ENCODE measurements at regions not wholly inside any gene's neighbourhood (a gene's known extent, or its start where the extent isn't known, plus 50 kb on each side); places are given as distances from the start of the nearest gene placed in this dataset.
"Not testable (repeated sequence)": the region's sequence is repeated elsewhere in the genome, so short reads cannot be mapped to it uniquely, and the experiment has no call there.

- DNase-seq (ENCODE audit: low read depth): no peak
Observed at GRCh38 chr6:19153981-19154295, 683.2 kb upstream of the ID4 start.

- no peak for DNase-seq (ENCODE audit: low read depth)
Observed at GRCh38 chr6:19156443-19156842, 680.7 kb upstream of the ID4 start.

- no peak for DNase-seq (ENCODE audit: low read depth)
Observed at GRCh38 chr6:19157486-19157885, 679.7 kb upstream of the ID4 start.

- DNase-seq (ENCODE audit: low read depth): no peak
Observed at GRCh38 chr6:19158586-19158985, 678.6 kb upstream of the ID4 start.

- no peak for DNase-seq (ENCODE audit: low read depth)
Observed at GRCh38 chr6:19159089-19159488, 678.1 kb upstream of the ID4 start.

- no peak for DNase-seq (ENCODE audit: low read depth)
Observed at GRCh38 chr6:19159561-19159960, 677.6 kb upstream of the ID4 start.

- no peak for DNase-seq (ENCODE audit: low read depth)
Observed at GRCh38 chr6:19160081-19160730, 677.0 kb upstream of the ID4 start.

- no peak for DNase-seq (ENCODE audit: low read depth)
Observed at GRCh38 chr6:19167251-19167650, 669.9 kb upstream of the ID4 start.

- DNase-seq (ENCODE audit: low read depth): no peak
Observed at GRCh38 chr6:19169366-19169765, 667.8 kb upstream of the ID4 start.

GRCh38 chr6:19175023-19175422, 662.1 kb upstream of the ID4 start:
- no peak for DNase-seq (ENCODE audit: low read depth)

- DNase-seq (ENCODE audit: low read depth): no peak
Observed at GRCh38 chr6:19180348-19181072, 656.7 kb upstream of the ID4 start.

- DNase-seq (ENCODE audit: low read depth): no peak
Observed at GRCh38 chr6:19181211-19181610, 656.0 kb upstream of the ID4 start.

- DNase-seq (ENCODE audit: low read depth): no peak
Observed at GRCh38 chr6:19193624-19194023, 643.5 kb upstream of the ID4 start.

GRCh38 chr6:19204445-19204844, 632.7 kb upstream of the ID4 start:
- no peak for DNase-seq (ENCODE audit: low read depth)

GRCh38 chr6:19205076-19205475, 632.1 kb upstream of the ID4 start:
- DNase-seq (ENCODE audit: low read depth): no peak

- no peak for DNase-seq (ENCODE audit: low read depth)
Observed at GRCh38 chr6:19209202-19209601, 628.0 kb upstream of the ID4 start.

- DNase-seq (ENCODE audit: low read depth): peak; percentile 5
Observed at GRCh38 chr6:19210849-19211590, 626.1 kb upstream of the ID4 start.

- no peak for DNase-seq (ENCODE audit: low read depth)
Observed at GRCh38 chr6:19214231-19214630, 622.9 kb upstream of the ID4 start.

GRCh38 chr6:19219931-19220330, 617.2 kb upstream of the ID4 start:
- DNase-seq (ENCODE audit: low read depth): no peak

- DNase-seq (ENCODE audit: low read depth): no peak
Observed at GRCh38 chr6:19231878-19232561, 605.1 kb upstream of the ID4 start.

GRCh38 chr6:19245656-19246055, 591.5 kb upstream of the ID4 start:
- DNase-seq (ENCODE audit: low read depth): no peak

- DNase-seq (ENCODE audit: low read depth): not testable (repeated sequence)
Observed at GRCh38 chr6:19247181-19247580, 590.0 kb upstream of the ID4 start.

- DNase-seq (ENCODE audit: low read depth): not testable (repeated sequence)
Observed at GRCh38 chr6:19256123-19256522, 581.0 kb upstream of the ID4 start.
